ENCODE measurements at regions not wholly inside any gene's neighbourhood (a gene's known extent, or its start where the extent isn't known, plus 50 kb on each side); places are given as distances from the start of the nearest gene placed in this dataset.

- TF ChIP-seq CTCF (IDR thresholded peaks at IDR 0.05) (no peak), POLR2A (IDR thresholded peaks at IDR 0.05) (no peak)
Measured at GRCh38 chr19:29886586-29886985, 55.5 kb upstream of the URI1 start.

All from uterus (tissue), 2 donors.